ENCODE measurements at regions not wholly inside any gene's neighbourhood (a gene's known extent, or its start where the extent isn't known, plus 50 kb on each side); places are given as distances from the start of the nearest gene placed in this dataset.

- no peak for TF ChIP-seq CTCF (IDR thresholded peaks at IDR 0.05)
- no peak for TF ChIP-seq EP300 (IDR thresholded peaks at IDR 0.05)
- TF ChIP-seq POLR2A (IDR thresholded peaks at IDR 0.05) = no peak
Observed at GRCh38 chr22:49425356-49425755, 402.3 kb downstream of the BRD1 start.
